CD14-positive monocyte (primary cell): ENCODE measurements at regions not wholly inside any gene's neighbourhood (a gene's known extent, or its start where the extent isn't known, plus 50 kb on each side); places are given as distances from the start of the nearest gene placed in this dataset.

ENCODE experiments used
- DNase-seq, 3 donors: peaks; one replicate each; pipeline ENCODE4 v3.0.0-alpha.2; 2011 to 2022
- H2AFZ ChIP-seq: 2 replicates; pipeline ENCODE4 v1.6.0; 2012; ENCODE audit warnings: mild to moderate bottlenecking, low read depth, low read length, inconsistent platforms; ENCODE audit not compliant: insufficient read depth, poor library complexity, severe bottlenecking
- H3K27ac ChIP-seq, 2 donors: 1 replicate in 1 of 2; 2 replicates in 1 of 2; pipeline ENCODE4 v1.5.1; 2012 to 2013; ENCODE audit warnings: low read length in 2 of 2, control low read depth in 1 of 2, inconsistent platforms in 1 of 2, low read depth in 1 of 2, mild to moderate bottlenecking in 1 of 2
- H3K27me3 ChIP-seq, 2 donors: one replicate each; pipeline versions ENCODE4 v1.6.0 to v1.6.1; 2011 to 2013; ENCODE audit warnings: low read length in 2 of 2; ENCODE audit not compliant: control insufficient read depth in 2 of 2, insufficient read depth in 2 of 2
- H3K36me3 ChIP-seq, 2 donors: replicated peaks in 1 of 2; 1 replicate in 1 of 2; 2 replicates in 1 of 2; pipeline versions ENCODE4 v1.5.1 to v1.6.1; 2012 to 2013; ENCODE audit warnings: low read length in 2 of 2, control low read depth in 1 of 2, inconsistent platforms in 1 of 2, mild to moderate bottlenecking in 1 of 2; ENCODE audit not compliant: insufficient read depth in 2 of 2, control insufficient read depth in 1 of 2
- H3K4me1 ChIP-seq, 2 donors: 1 replicate in 1 of 2; 2 replicates in 1 of 2; pipeline versions ENCODE4 v1.5.1 to v1.6.1; 2012 to 2013; ENCODE audit warnings: low read length in 2 of 2, control low read depth in 1 of 2, inconsistent platforms in 1 of 2, mild to moderate bottlenecking in 1 of 2, moderate library complexity in 1 of 2; ENCODE audit not compliant: insufficient read depth in 2 of 2, control insufficient read depth in 1 of 2
- H3K4me2 ChIP-seq: replicated peaks from 2 replicates; pipeline ENCODE3; 2012; ENCODE audit warnings: low read length, moderate library complexity, mild to moderate bottlenecking; ENCODE audit not compliant: poor library complexity, severe bottlenecking; ENCODE audit errors: extremely low read depth
- H3K4me3 ChIP-seq, 3 experiments: fragments of 200-600 bp in 1 of 3; sonication (generic) in 1 of 3; replicated peaks in 1 of 3; 1 replicate in 2 of 3; 2 replicates in 1 of 3; pipeline ENCODE4 v1.5.1; 2011 to 2013; ENCODE audit warnings: low read length in 3 of 3, mild to moderate bottlenecking in 3 of 3, control low read depth in 2 of 3, low read depth in 2 of 3, inconsistent platforms in 1 of 3, moderate library complexity in 1 of 3
- H3K79me2 ChIP-seq: 2 replicates; pipeline ENCODE4 v1.6.0; 2012; ENCODE audit warnings: mild to moderate bottlenecking, control low read depth, inconsistent platforms, low read length, moderate library complexity; ENCODE audit not compliant: insufficient read depth
- H3K9ac ChIP-seq: 2 replicates; pipeline ENCODE4 v1.6.0; 2017; ENCODE audit warnings: low read length, mild to moderate bottlenecking; ENCODE audit not compliant: insufficient read depth, poor library complexity, severe bottlenecking
- H3K9me3 ChIP-seq, 2 donors: replicated peaks in 1 of 2; 1 replicate in 1 of 2; 2 replicates in 1 of 2; pipeline versions ENCODE4 v1.5.1 to v1.6.1; 2012 to 2013; ENCODE audit warnings: low read length in 2 of 2, control low read depth in 1 of 2; ENCODE audit not compliant: control insufficient read depth in 1 of 2, insufficient read depth in 1 of 2
- H4K20me1 ChIP-seq: 2 replicates; pipeline ENCODE4 v1.6.0; 2012; ENCODE audit warnings: mild to moderate bottlenecking, low read length, control low read depth, moderate library complexity; ENCODE audit not compliant: insufficient read depth
- H3K27ac Mint-ChIP-seq, 7 donors: one replicate each; pipeline ENCODE4 v1.8.0; 2020; ENCODE audit warnings: mild to moderate bottlenecking in 7 of 7, mixed read lengths in 7 of 7, moderate library complexity in 6 of 7, inconsistent platforms in 2 of 7
- H3K27me3 Mint-ChIP-seq, 3 donors: one replicate each; pipeline ENCODE4 v1.8.0; 2021 to 2022; ENCODE audit warnings: low read depth in 3 of 3, mild to moderate bottlenecking in 3 of 3, mixed read lengths in 3 of 3, moderate library complexity in 3 of 3, inconsistent platforms in 1 of 3
- H3K36me3 Mint-ChIP-seq, 2 donors: one replicate each; pipeline ENCODE4 v1.8.0; 2020; ENCODE audit warnings: mixed read lengths in 2 of 2, inconsistent platforms in 1 of 2, mild to moderate bottlenecking in 1 of 2
- H3K4me1 Mint-ChIP-seq: one replicate; pipeline ENCODE4 v1.8.0; 2020; ENCODE audit warnings: mild to moderate bottlenecking, mixed read lengths
- H3K4me3 Mint-ChIP-seq, 2 donors: one replicate each; pipeline ENCODE4 v1.8.0; 2020; ENCODE audit warnings: mild to moderate bottlenecking in 2 of 2, mixed read lengths in 2 of 2, moderate library complexity in 1 of 2
- H3K9me3 Mint-ChIP-seq, 7 donors: one replicate each; pipeline ENCODE4 v1.8.0; 2020 to 2022; ENCODE audit warnings: mixed read lengths in 7 of 7, mild to moderate bottlenecking in 6 of 7, moderate library complexity in 6 of 7, inconsistent platforms in 2 of 7
- CTCF ChIP-seq: fragments of 200-600 bp; IDR thresholded peaks from one replicate; pipeline ENCODE4 v1.8.0; 2022; ENCODE audit warnings: antibody characterized with exemption, mild to moderate bottlenecking
- WGBS: methylation state at CpG from one replicate; pipeline ENCODE4 v1.1.5; 2013; ENCODE audit warnings: missing lambda C conversion rate; ENCODE audit not compliant: insufficient coverage; 5-methylcytosine and 5-hydroxymethylcytosine counted together
- intact Hi-C, 2 donors: fragments of 100-400 bp; cut with micrococcal nuclease; formaldehyde crosslinking; loops; one replicate each; pipeline versions ENCODE4 v1.15.0 to v1.15.1; 2023

- WGBS = 98% methylated on average over 10 of the region's 10 CpGs
Observed at GRCh38 chr4:156443488-156443887, 489.8 kb upstream of the CTSO start.

GRCh38 chr4:156442912-156443311 lies 489.2 kb upstream of the CTSO start:
- Mint-ChIP-seq H3K27me3 (peaks cover 1 to 2% (median 2%) of the 10 kb centered on the region in 3 donors), H3K27ac (no peak overlapping the region), H3K9me3 (peaks cover 0 to 2% (median 0%) of the 10 kb centered on the region in 7 donors), H3K4me3 (no peak overlapping the region), H3K4me1 (no peaks in the 10 kb centered on the region), H3K36me3 (no peaks in the 10 kb centered on the region)
- Histone ChIP-seq H4K20me1 (no peaks in the 10 kb centered on the region), H3K4me2 (no peak overlapping the region), H3K9me3 (no peaks in the 10 kb centered on the region), H3K9ac (no peak overlapping the region), H3K27ac (no peak overlapping the region), H3K36me3 (no peaks in the 10 kb centered on the region), H3K4me1 (no peaks in the 10 kb centered on the region), H3K79me2 (no peaks in the 10 kb centered on the region), H2AFZ (no peak overlapping the region), H3K27me3 (no peaks in the 10 kb centered on the region), H3K4me3 (no peak overlapping the region)
- no peak for DNase-seq
- no peak for TF ChIP-seq CTCF
- intact Hi-C loops = no loop called here

More at GRCh38 chr4:156443488-156443887, 489.8 kb upstream of the CTSO start:
- Histone ChIP-seq H2AFZ (no peak overlapping the region), H3K79me2 (no peaks in the 10 kb centered on the region), H3K27ac (no peak overlapping the region), H3K4me3 (no peak overlapping the region), H3K4me2 (no peak overlapping the region), H3K9me3 (no peaks in the 10 kb centered on the region), H3K27me3 (no peaks in the 10 kb centered on the region), H4K20me1 (no peaks in the 10 kb centered on the region), H3K36me3 (no peaks in the 10 kb centered on the region), H3K4me1 (no peaks in the 10 kb centered on the region), H3K9ac (no peak overlapping the region)
- no peak overlapping the region for H3K27ac Mint-ChIP-seq
- no peak overlapping the region for H3K4me3 Mint-ChIP-seq
- intact Hi-C loops = no loop called here
- no peaks in the 10 kb centered on the region for H3K36me3 Mint-ChIP-seq
- H3K4me1 Mint-ChIP-seq = no peaks in the 10 kb centered on the region
- no peak for TF ChIP-seq CTCF
- H3K9me3 Mint-ChIP-seq = peaks cover 0 to 2% (median 0%) of the 10 kb centered on the region in 7 donors
- H3K27me3 Mint-ChIP-seq = peaks cover 0 to 2% (median 1%) of the 10 kb centered on the region in 3 donors
- DNase-seq = no peak
